HG02884 (cell line): ENCODE measurements at regions not wholly inside any gene's neighbourhood (a gene's known extent, or its start where the extent isn't known, plus 50 kb on each side); places are given as distances from the start of the nearest gene placed in this dataset.
"Not testable (repeated sequence)": the region's sequence is repeated elsewhere in the genome, so short reads cannot be mapped to it uniquely, and the experiment has no call there.

Experiments used
- ATAC-seq: cut with Tn5 transposase; IDR thresholded peaks from one replicate; pipeline ENCODE4 v1.9.1; 2021; ENCODE audit warnings: mild to moderate bottlenecking, moderate library complexity; ENCODE audit not compliant: unreplicated experiment

GRCh38 chr4:188714501-188714900 is 575.3 kb downstream of the TRIML1 start:
- ATAC-seq: no peak

GRCh38 chr4:188714907-188715306 is 575.7 kb downstream of the TRIML1 start:
- no peak for ATAC-seq

- ATAC-seq: no peak
Measured at GRCh38 chr4:188717661-188718060, 578.4 kb downstream of the TRIML1 start.

GRCh38 chr4:188719794-188720193 is 580.6 kb downstream of the TRIML1 start:
- ATAC-seq: no peak

- ATAC-seq: no peak
Measured at GRCh38 chr4:188722911-188723310, 583.7 kb downstream of the TRIML1 start.

GRCh38 chr4:188727746-188728145 is 588.5 kb downstream of the TRIML1 start:
- no peak for ATAC-seq

- ATAC-seq: no peak
Measured at GRCh38 chr4:188728359-188728758, 589.1 kb downstream of the TRIML1 start.

- no peak for ATAC-seq
Measured at GRCh38 chr4:188732131-188732530, 592.9 kb downstream of the TRIML1 start.

GRCh38 chr4:188735082-188735481 is 595.8 kb downstream of the TRIML1 start:
- no peak for ATAC-seq

GRCh38 chr4:188737251-188738002 is 598.2 kb downstream of the TRIML1 start:
- ATAC-seq: no peak

- not testable (repeated sequence) for ATAC-seq
Measured at GRCh38 chr4:188738290-188738689, 599.0 kb downstream of the TRIML1 start.

GRCh38 chr4:188740172-188740571 is 600.9 kb downstream of the TRIML1 start:
- ATAC-seq: not testable (repeated sequence)

GRCh38 chr4:188740791-188741190 is 601.5 kb downstream of the TRIML1 start:
- not testable (repeated sequence) for ATAC-seq

- no peak for ATAC-seq
Measured at GRCh38 chr4:188754372-188755002, 615.2 kb downstream of the TRIML1 start.

- ATAC-seq: no peak
Measured at GRCh38 chr4:188767496-188767895, 628.3 kb downstream of the TRIML1 start.

- ATAC-seq: no peak
Measured at GRCh38 chr4:188778905-188779304, 639.7 kb downstream of the TRIML1 start.

- ATAC-seq: no peak
Measured at GRCh38 chr4:188779581-188779980, 640.3 kb downstream of the TRIML1 start.

- ATAC-seq: no peak
Measured at GRCh38 chr4:188780028-188780427, 640.8 kb downstream of the TRIML1 start.

GRCh38 chr4:188780686-188781085 is 641.4 kb downstream of the TRIML1 start:
- ATAC-seq: no peak

- no peak for ATAC-seq
Measured at GRCh38 chr4:188781655-188782054, 642.4 kb downstream of the TRIML1 start.

GRCh38 chr4:188783175-188783574 is 643.9 kb downstream of the TRIML1 start:
- no peak for ATAC-seq

- no peak for ATAC-seq
Measured at GRCh38 chr4:188783606-188784160, 644.4 kb downstream of the TRIML1 start.
